GM23248 (cell line): ENCODE measurements at regions not wholly inside any gene's neighbourhood (a gene's known extent, or its start where the extent isn't known, plus 50 kb on each side); places are given as distances from the start of the nearest gene placed in this dataset.

Experiments used
- DNase-seq: peaks from one replicate; pipeline ENCODE4 v3.0.0-alpha.2; 2015
- H2AFZ ChIP-seq: fragments of 200-600 bp; sonication (generic); 2 replicates; pipeline ENCODE4 v1.6.1; 2016; ENCODE audit warnings: antibody characterized with exemption
- H3F3A ChIP-seq: fragments of 200-600 bp; sonication (generic); 2 replicates; pipeline ENCODE4 v1.6.1; 2016; ENCODE audit warnings: mild to moderate bottlenecking, antibody characterized with exemption, mixed run types; ENCODE audit not compliant: insufficient read depth
- H3K27ac ChIP-seq: fragments of 200-600 bp; sonication (generic); 2 replicates; pipeline ENCODE4 v1.5.1; 2016; ENCODE audit warnings: mild to moderate bottlenecking
- H3K27me3 ChIP-seq: fragments of 200-600 bp; sonication (generic); replicated peaks from 2 replicates; pipeline ENCODE4 v1.6.1; 2016; ENCODE audit warnings: mild to moderate bottlenecking; ENCODE audit not compliant: insufficient read depth
- H3K36me3 ChIP-seq: fragments of 200-600 bp; sonication (generic); 2 replicates; pipeline ENCODE4 v1.6.1; 2016; ENCODE audit warnings: low read depth, mild to moderate bottlenecking
- H3K4me1 ChIP-seq: fragments of 200-600 bp; sonication (generic); 2 replicates; pipeline ENCODE4 v1.6.1; 2016; ENCODE audit warnings: mild to moderate bottlenecking; ENCODE audit not compliant: insufficient read depth
- H3K4me2 ChIP-seq: fragments of 200-600 bp; sonication (generic); one replicate; pipeline ENCODE4 v1.6.1; 2016; ENCODE audit warnings: mild to moderate bottlenecking; ENCODE audit not compliant: unreplicated experiment
- H3K4me3 ChIP-seq: fragments of 200-600 bp; sonication (generic); 2 replicates; pipeline ENCODE4 v1.5.1; 2016; ENCODE audit warnings: mild to moderate bottlenecking
- H3K79me2 ChIP-seq: fragments of 200-600 bp; sonication (generic); 2 replicates; pipeline ENCODE4 v1.6.1; 2016; ENCODE audit warnings: mild to moderate bottlenecking; ENCODE audit not compliant: insufficient read depth
- H3K9ac ChIP-seq: fragments of 200-600 bp; sonication (generic); 2 replicates; pipeline ENCODE4 v1.6.1; 2016; ENCODE audit warnings: mild to moderate bottlenecking
- H3K9me2 ChIP-seq: fragments of 200-600 bp; sonication (generic); 2 replicates; pipeline ENCODE4 v1.6.1; 2016; ENCODE audit warnings: mixed run types, mild to moderate bottlenecking, moderate library complexity; ENCODE audit not compliant: insufficient read depth
- H3K9me3 ChIP-seq: fragments of 200-600 bp; sonication (generic); one replicate; pipeline ENCODE4 v1.6.1; 2017; ENCODE audit warnings: low read depth
- H4K20me1 ChIP-seq: fragments of 200-600 bp; sonication (generic); 2 replicates; pipeline ENCODE4 v1.6.0; 2016; ENCODE audit not compliant: insufficient read depth
- EZH2 ChIP-seq: fragments of 200-600 bp; sonication (generic); IDR thresholded peaks from 2 replicates; pipeline ENCODE4 v1.6.1; 2018; ENCODE audit warnings: antibody characterized with exemption, mild to moderate bottlenecking; ENCODE audit not compliant: insufficient read depth, poor library complexity, severe bottlenecking
- EZH2phosphoT487 ChIP-seq: fragments of 200-600 bp; sonication (generic); IDR thresholded peaks from 2 replicates; pipeline ENCODE4 v1.6.1; 2018; ENCODE audit warnings: antibody characterized with exemption, moderate library complexity, mild to moderate bottlenecking, low read depth; ENCODE audit not compliant: insufficient read depth
- WGBS, 2 experiments: methylation state at CpG; one replicate each; pipeline ENCODE4 v1.1.6; 2015 to 2017; ENCODE audit warnings: low lambda C conversion rate in 2 of 2, low coverage in 1 of 2; ENCODE audit errors: missing lambda C conversion rate in 2 of 2; 5-methylcytosine and 5-hydroxymethylcytosine counted together
- in situ Hi-C: fragments of 300-500 bp; cut with MboI; formaldehyde crosslinking; loops from 2 replicates; pipeline ENCODE4 v1.15.0; 2020

DNA sequence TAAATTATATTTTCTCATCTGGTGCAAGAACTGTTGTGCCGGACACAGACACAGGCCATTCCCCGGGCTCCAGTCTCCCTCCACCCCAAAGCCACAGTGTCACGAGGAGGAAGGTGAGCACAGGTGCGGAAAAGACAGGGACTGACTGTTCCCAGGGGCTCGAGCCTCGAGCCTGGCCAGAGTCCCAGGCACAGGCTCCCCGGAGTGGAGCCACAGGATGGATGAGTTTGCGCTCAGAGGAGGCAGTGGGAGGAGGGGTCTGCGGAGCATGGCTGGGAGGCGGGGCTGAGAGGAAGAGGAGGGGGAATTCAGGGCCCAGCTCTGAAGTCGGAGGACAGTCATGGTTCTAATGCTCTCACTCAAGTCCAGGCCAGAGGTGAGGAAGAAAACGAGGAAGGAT lies 284.8 kb downstream of the SMOC2 start:
- in situ Hi-C loops: no loop called here

DNA sequence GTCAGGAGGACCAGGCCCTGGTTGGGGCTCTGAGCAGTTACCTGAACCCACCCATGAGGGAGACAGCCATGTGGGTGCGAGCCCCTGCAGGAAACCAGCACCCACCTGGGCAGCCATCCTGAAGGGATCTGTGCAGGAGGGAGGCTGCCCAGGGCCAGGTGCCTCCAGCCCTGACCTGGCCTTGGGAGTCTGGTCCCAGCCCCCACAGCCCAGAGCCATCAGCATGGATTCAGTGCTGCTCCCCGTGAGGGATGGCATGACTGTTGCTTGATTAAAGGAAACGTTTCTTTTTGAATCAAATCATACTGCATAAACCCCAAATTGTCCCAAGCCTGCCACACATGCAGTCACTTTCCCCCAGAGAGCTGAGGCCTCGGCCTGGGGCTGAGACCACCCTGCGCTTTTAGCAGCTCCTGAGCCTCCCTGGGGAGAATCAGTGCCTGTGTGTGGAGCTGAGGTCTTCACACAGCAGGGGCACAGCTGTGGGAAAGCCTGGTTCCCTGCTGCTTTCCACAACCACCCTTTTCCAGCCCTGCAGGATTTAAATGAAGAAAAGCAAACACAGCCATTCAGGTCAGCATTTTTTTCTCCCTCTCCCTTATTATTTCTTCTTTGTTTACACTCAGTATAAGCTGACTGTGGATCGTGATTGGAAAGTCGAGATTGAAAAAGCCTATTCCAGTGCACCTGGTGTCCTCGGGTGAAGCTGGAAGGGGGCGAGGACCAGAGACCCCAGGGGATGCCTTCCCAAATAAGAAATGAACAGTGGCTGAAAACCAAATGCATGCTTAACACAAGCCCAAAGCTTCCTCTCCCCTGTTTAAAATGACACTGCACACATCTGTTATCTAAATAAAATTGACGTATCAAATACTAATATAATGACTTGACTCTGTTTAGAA lies 283.9 kb downstream of the SMOC2 start:
- H3F3A ChIP-seq: no peaks in the 10 kb centered on the region
- no peaks in the 10 kb centered on the region for H3K9me2 ChIP-seq
- 18 to 23% methylated on average over 10 of the region's 10 CpGs for WGBS, 2 experiments
- no peaks in the 10 kb centered on the region for H3K36me3 ChIP-seq
- H3K4me3 ChIP-seq: no peak overlapping the region
- H3K9ac ChIP-seq: no peak overlapping the region
- no peaks in the 10 kb centered on the region for H3K27me3 ChIP-seq
- DNase-seq: no peak
- no peak overlapping the region for H3K27ac ChIP-seq
- in situ Hi-C loops: no loop called here
- H2AFZ ChIP-seq: no peak overlapping the region
- no peaks in the 10 kb centered on the region for H4K20me1 ChIP-seq
- H3K4me1 ChIP-seq: no peaks in the 10 kb centered on the region
- H3K4me2 ChIP-seq: no peak overlapping the region
- no peaks in the 10 kb centered on the region for H3K9me3 ChIP-seq
- TF ChIP-seq EZH2: no peak
- no peaks in the 10 kb centered on the region for H3K79me2 ChIP-seq

More for the DNA sequence above, 284.8 kb downstream of the SMOC2 start:
- Histone ChIP-seq H3K79me2 (no peaks in the 10 kb centered on the region), H2AFZ (no peak overlapping the region), H3K4me2 (no peak overlapping the region), H3K27ac (no peak overlapping the region), H3K4me3 (no peak overlapping the region), H4K20me1 (no peaks in the 10 kb centered on the region), H3K4me1 (no peaks in the 10 kb centered on the region), H3K9me2 (no peaks in the 10 kb centered on the region), H3F3A (no peaks in the 10 kb centered on the region), H3K9me3 (no peaks in the 10 kb centered on the region), H3K27me3 (no peaks in the 10 kb centered on the region), H3K36me3 (no peaks in the 10 kb centered on the region), H3K9ac (no peak overlapping the region)
- no peak for DNase-seq
- TF ChIP-seq EZH2phosphoT487 (no peak), EZH2 (no peak)
- 21 to 26% methylated on average over 10 to 12 of the region's 12 CpGs for WGBS, 2 experiments

DNA sequence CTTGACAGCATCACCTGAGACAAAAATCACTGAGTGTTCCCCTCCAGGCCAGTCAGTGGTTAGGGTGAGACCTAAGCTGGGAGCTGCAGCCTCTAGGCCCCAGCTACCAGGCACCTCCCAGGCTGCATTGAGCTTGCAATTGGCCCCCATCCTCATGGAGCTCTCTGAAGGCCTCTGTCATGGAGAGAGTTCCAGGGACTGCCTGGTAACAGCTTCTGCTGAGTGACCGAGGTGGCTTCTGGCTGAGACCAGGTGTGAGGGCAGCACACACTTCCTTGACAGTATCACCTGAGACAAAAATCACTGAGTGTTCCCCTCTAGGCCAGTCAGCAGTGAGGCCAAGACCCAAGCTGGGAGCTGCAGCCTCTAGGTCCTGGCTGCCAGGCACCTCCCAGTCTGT lies 283.0 kb downstream of the SMOC2 start:
- Histone ChIP-seq H3K79me2 (no peaks in the 10 kb centered on the region), H3K4me2 (no peak overlapping the region), H3K9me2 (no peaks in the 10 kb centered on the region), H3K36me3 (no peaks in the 10 kb centered on the region), H3F3A (no peaks in the 10 kb centered on the region), H3K9ac (no peak overlapping the region), H3K4me1 (no peaks in the 10 kb centered on the region), H4K20me1 (no peaks in the 10 kb centered on the region), H3K9me3 (no peaks in the 10 kb centered on the region), H3K27me3 (no peaks in the 10 kb centered on the region), H3K4me3 (no peak overlapping the region), H2AFZ (no peak overlapping the region), H3K27ac (no peak overlapping the region)
- 17 to 30% methylated on average over 1 of the region's 1 CpG for WGBS, 2 experiments
- no peak for DNase-seq
- TF ChIP-seq EZH2 (no peak), EZH2phosphoT487 (no peak)
- in situ Hi-C loops: no loop called here

DNA sequence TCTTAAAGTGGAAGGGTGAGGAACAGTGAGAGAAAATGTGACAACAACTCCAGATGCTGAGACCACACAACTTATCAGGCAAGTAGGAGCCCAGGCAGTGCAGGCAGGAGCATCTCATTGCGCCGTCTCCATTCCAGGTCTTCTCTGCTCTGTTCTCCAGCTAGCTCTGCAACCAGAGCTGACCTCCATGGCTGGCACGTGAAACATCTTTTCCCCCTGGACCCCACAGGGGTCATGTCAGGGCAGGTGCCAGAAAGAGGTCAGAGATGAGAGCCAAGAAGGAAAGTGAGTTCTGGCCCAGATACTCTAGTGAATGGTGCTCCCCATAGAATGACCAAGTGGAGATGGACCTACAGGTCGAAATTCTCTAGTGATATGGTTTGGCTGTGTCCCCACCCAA lies 281.4 kb downstream of the SMOC2 start:
- WGBS, 2 experiments: 36 to 43% methylated on average over 4 of the region's 4 CpGs
- no peak overlapping the region for H3K4me2 ChIP-seq

More for the DNA sequence above, 281.4 kb downstream of the SMOC2 start:
- no peaks in the 10 kb centered on the region for H4K20me1 ChIP-seq
- H3K27me3 ChIP-seq: no peaks in the 10 kb centered on the region
- H3K4me1 ChIP-seq: no peaks in the 10 kb centered on the region
- in situ Hi-C loops: no loop called here
- H3K9me2 ChIP-seq: no peaks in the 10 kb centered on the region
- H3K27ac ChIP-seq: no peak overlapping the region
- no peaks in the 10 kb centered on the region for H3K79me2 ChIP-seq
- no peaks in the 10 kb centered on the region for H3K36me3 ChIP-seq
- no peaks in the 10 kb centered on the region for H3F3A ChIP-seq
- no peak for DNase-seq
- H3K9me3 ChIP-seq: no peaks in the 10 kb centered on the region
- H3K4me3 ChIP-seq: no peak overlapping the region
- H2AFZ ChIP-seq: no peak overlapping the region
- no peak overlapping the region for H3K9ac ChIP-seq
- no peak for TF ChIP-seq EZH2phosphoT487
- TF ChIP-seq EZH2: no peak
